WERI-Rb-1 (cell line): ENCODE measurements at regions not wholly inside any gene's neighbourhood (a gene's known extent, or its start where the extent isn't known, plus 50 kb on each side); places are given as distances from the start of the nearest gene placed in this dataset.
A peak's percentile ranks its signal among the peaks of the same experiment; 100 is the strongest.

Source experiments
- DNase-seq: peaks from one replicate; pipeline ENCODE4 v3.0.0-alpha.2; 2020
- H3K27ac ChIP-seq: fragments of 250-450 bp; sonication (Bioruptor Pico); 2 replicates; pipeline ENCODE4 v1.5.1; 2020; ENCODE audit warnings: mild to moderate bottlenecking, moderate library complexity
- H3K27me3 ChIP-seq: fragments of 250-450 bp; sonication (Bioruptor Pico); 2 replicates; pipeline ENCODE4 v1.5.1; 2021; ENCODE audit warnings: mild to moderate bottlenecking, low read depth, moderate library complexity; ENCODE audit not compliant: insufficient read depth, severe bottlenecking
- H3K36me3 ChIP-seq: fragments of 250-450 bp; sonication (Bioruptor Pico); 2 replicates; pipeline ENCODE4 v1.5.1; 2020; ENCODE audit warnings: mild to moderate bottlenecking, moderate library complexity
- H3K4me3 ChIP-seq: 2 replicates; pipeline ENCODE4 v1.5.1; 2011; ENCODE audit warnings: low read depth, mild to moderate bottlenecking, control low read depth, low read length
- H3K9me3 ChIP-seq: fragments of 250-450 bp; sonication (Bioruptor Pico); 2 replicates; pipeline ENCODE4 v1.5.1; 2021; ENCODE audit warnings: mild to moderate bottlenecking, moderate library complexity; ENCODE audit not compliant: severe bottlenecking
- TF ChIP-seq, protein P1 (sequence below): IDR thresholded peaks from 2 replicates; pipeline ENCODE4 v1.5.1; 2011; ENCODE audit warnings: low read depth, mild to moderate bottlenecking, control low read depth, inconsistent platforms, low read length

GRCh38 chr5:153900703-153901395 lies 137.9 kb downstream of the FAM114A2 start:
- no peaks in the 10 kb centered on the region for H3K36me3 ChIP-seq
- no peak for DNase-seq
- no peak overlapping the region for H3K27ac ChIP-seq
- H3K4me3 ChIP-seq: no peak overlapping the region
- no peaks in the 10 kb centered on the region for H3K27me3 ChIP-seq
- TF ChIP-seq, protein P1, sequence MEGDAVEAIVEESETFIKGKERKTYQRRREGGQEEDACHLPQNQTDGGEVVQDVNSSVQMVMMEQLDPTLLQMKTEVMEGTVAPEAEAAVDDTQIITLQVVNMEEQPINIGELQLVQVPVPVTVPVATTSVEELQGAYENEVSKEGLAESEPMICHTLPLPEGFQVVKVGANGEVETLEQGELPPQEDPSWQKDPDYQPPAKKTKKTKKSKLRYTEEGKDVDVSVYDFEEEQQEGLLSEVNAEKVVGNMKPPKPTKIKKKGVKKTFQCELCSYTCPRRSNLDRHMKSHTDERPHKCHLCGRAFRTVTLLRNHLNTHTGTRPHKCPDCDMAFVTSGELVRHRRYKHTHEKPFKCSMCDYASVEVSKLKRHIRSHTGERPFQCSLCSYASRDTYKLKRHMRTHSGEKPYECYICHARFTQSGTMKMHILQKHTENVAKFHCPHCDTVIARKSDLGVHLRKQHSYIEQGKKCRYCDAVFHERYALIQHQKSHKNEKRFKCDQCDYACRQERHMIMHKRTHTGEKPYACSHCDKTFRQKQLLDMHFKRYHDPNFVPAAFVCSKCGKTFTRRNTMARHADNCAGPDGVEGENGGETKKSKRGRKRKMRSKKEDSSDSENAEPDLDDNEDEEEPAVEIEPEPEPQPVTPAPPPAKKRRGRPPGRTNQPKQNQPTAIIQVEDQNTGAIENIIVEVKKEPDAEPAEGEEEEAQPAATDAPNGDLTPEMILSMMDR: no peak
- no peaks in the 10 kb centered on the region for H3K9me3 ChIP-seq

GRCh38 chr5:153899746-153900145 lies 139.0 kb downstream of the FAM114A2 start:
- Histone ChIP-seq H3K36me3 (no peaks in the 10 kb centered on the region), H3K9me3 (no peaks in the 10 kb centered on the region), H3K27me3 (no peaks in the 10 kb centered on the region), H3K4me3 (no peak overlapping the region), H3K27ac (no peak overlapping the region)
- DNase-seq: no peak
- TF ChIP-seq, protein P1: no peak

GRCh38 chr5:153896701-153897100 lies 142.0 kb downstream of the FAM114A2 start:
- H3K36me3 ChIP-seq: no peaks in the 10 kb centered on the region
- H3K4me3 ChIP-seq: no peak overlapping the region
- no peak overlapping the region for H3K27ac ChIP-seq
- H3K27me3 ChIP-seq: no peaks in the 10 kb centered on the region
- H3K9me3 ChIP-seq: no peaks in the 10 kb centered on the region
- no peak for DNase-seq
- TF ChIP-seq, protein P1: no peak

- Histone ChIP-seq H3K27ac (no peak overlapping the region), H3K9me3 (no peaks in the 10 kb centered on the region), H3K27me3 (no peaks in the 10 kb centered on the region), H3K4me3 (no peak overlapping the region), H3K36me3 (no peaks in the 10 kb centered on the region)
- TF ChIP-seq, protein P1: no peak
- DNase-seq: no peak
Measured at GRCh38 chr5:153896117-153896516, 142.6 kb downstream of the FAM114A2 start.

- TF ChIP-seq, protein P1: no peak
- H3K4me3 ChIP-seq: no peak overlapping the region
- no peaks in the 10 kb centered on the region for H3K9me3 ChIP-seq
- H3K36me3 ChIP-seq: no peaks in the 10 kb centered on the region
- peak; percentile 61 for DNase-seq
- peak overlapping the region; percentile 18 for H3K27ac ChIP-seq
- H3K27me3 ChIP-seq: no peaks in the 10 kb centered on the region
Measured at GRCh38 chr5:153895266-153895665, 143.4 kb downstream of the FAM114A2 start.

DNA sequence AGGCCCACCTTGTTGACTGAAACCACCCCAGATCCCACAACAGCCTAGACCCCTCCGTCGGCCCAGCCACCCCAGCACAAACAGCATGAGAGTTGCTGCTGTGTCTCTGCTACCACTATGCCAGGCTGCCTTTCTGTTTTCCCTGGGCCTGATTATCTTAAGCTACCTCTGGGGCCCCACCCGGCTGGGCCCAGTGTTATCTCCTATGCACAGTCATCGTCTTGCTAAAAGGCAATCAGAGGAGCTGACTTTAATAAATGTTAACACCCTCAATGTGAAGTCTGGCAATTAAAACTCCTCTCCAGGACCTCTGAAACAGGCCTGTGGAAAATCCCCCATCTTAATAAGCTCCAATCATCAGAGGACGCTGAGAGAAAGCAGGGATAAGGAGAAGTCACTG lies 144.9 kb downstream of the FAM114A2 start:
- H3K4me3 ChIP-seq: no peak overlapping the region
- DNase-seq: peak; percentile 33
- no peaks in the 10 kb centered on the region for H3K36me3 ChIP-seq
- H3K27ac ChIP-seq: peak overlapping the region; percentile 30; the same call in 1 of the 2 replicates
- no peaks in the 10 kb centered on the region for H3K9me3 ChIP-seq
- H3K27me3 ChIP-seq: no peaks in the 10 kb centered on the region
- TF ChIP-seq, protein P1: no peak
